ENCODE measurements at regions not wholly inside any gene's neighbourhood (a gene's known extent, or its start where the extent isn't known, plus 50 kb on each side); places are given as distances from the start of the nearest gene placed in this dataset.

- TF ChIP-seq, protein P1, sequence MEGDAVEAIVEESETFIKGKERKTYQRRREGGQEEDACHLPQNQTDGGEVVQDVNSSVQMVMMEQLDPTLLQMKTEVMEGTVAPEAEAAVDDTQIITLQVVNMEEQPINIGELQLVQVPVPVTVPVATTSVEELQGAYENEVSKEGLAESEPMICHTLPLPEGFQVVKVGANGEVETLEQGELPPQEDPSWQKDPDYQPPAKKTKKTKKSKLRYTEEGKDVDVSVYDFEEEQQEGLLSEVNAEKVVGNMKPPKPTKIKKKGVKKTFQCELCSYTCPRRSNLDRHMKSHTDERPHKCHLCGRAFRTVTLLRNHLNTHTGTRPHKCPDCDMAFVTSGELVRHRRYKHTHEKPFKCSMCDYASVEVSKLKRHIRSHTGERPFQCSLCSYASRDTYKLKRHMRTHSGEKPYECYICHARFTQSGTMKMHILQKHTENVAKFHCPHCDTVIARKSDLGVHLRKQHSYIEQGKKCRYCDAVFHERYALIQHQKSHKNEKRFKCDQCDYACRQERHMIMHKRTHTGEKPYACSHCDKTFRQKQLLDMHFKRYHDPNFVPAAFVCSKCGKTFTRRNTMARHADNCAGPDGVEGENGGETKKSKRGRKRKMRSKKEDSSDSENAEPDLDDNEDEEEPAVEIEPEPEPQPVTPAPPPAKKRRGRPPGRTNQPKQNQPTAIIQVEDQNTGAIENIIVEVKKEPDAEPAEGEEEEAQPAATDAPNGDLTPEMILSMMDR (IDR thresholded peaks at IDR 0.05): no peak
- no peak for TF ChIP-seq ZFX (IDR thresholded peaks at IDR 0.05; ENCODE audit: borderline replicate concordance)
Measured at GRCh38 chr4:31069151-31069550, 349.0 kb downstream of the PCDH7 start.

Measured in 22Rv1 (cell line).